ENCODE measurements at regions not wholly inside any gene's neighbourhood (a gene's known extent, or its start where the extent isn't known, plus 50 kb on each side); places are given as distances from the start of the nearest gene placed in this dataset.

GRCh38 chr3:63046152-63046551 is 170.9 kb upstream of the CADPS start:
- DNase-seq (ENCODE audit: low spot score): no peak

GRCh38 chr3:63046580-63046979 is 171.4 kb upstream of the CADPS start:
- no peak for DNase-seq (ENCODE audit: low spot score)

GRCh38 chr3:63047068-63047467 is 171.9 kb upstream of the CADPS start:
- peak; percentile 36 for DNase-seq (ENCODE audit: low spot score)

- DNase-seq (ENCODE audit: low spot score): no peak
These were observed 173.4 kb upstream of the CADPS start for GRCh38 chr3:63048367-63049326.

GRCh38 chr3:63050548-63051177 is 175.4 kb upstream of the CADPS start:
- DNase-seq (ENCODE audit: low spot score): no peak

- peak; percentile 13 for DNase-seq (ENCODE audit: low spot score)
These were observed 176.7 kb upstream of the CADPS start for GRCh38 chr3:63051920-63052319.

GRCh38 chr3:63056932-63057331 is 181.7 kb upstream of the CADPS start:
- DNase-seq (ENCODE audit: low spot score): peak; percentile 66

- DNase-seq (ENCODE audit: low spot score): no peak
These were observed 185.2 kb upstream of the CADPS start for GRCh38 chr3:63060412-63060811.

GRCh38 chr3:63061449-63061848 is 186.2 kb upstream of the CADPS start:
- no peak for DNase-seq (ENCODE audit: low spot score)

- no peak for DNase-seq (ENCODE audit: low spot score)
These were observed 189.1 kb upstream of the CADPS start for GRCh38 chr3:63064209-63064755.

GRCh38 chr3:63067999-63068645 is 192.9 kb upstream of the CADPS start:
- no peak for DNase-seq (ENCODE audit: low spot score)

GRCh38 chr3:63069806-63070475 is 194.7 kb upstream of the CADPS start:
- DNase-seq (ENCODE audit: low spot score): no peak

- DNase-seq (ENCODE audit: low spot score): no peak
These were observed 195.2 kb upstream of the CADPS start for GRCh38 chr3:63070476-63070810.

- no peak for DNase-seq (ENCODE audit: low spot score)
These were observed 201.1 kb upstream of the CADPS start for GRCh38 chr3:63076357-63076756.

GRCh38 chr3:63086190-63086589 is 191.9 kb upstream of the SYNPR start:
- DNase-seq (ENCODE audit: low spot score): peak; percentile 94

GRCh38 chr3:63089007-63089750 is 188.9 kb upstream of the SYNPR start:
- DNase-seq (ENCODE audit: low spot score): no peak

- DNase-seq (ENCODE audit: low spot score): no peak
These were observed 188.4 kb upstream of the SYNPR start for GRCh38 chr3:63089751-63090132.

GRCh38 chr3:63090656-63091055 is 187.5 kb upstream of the SYNPR start:
- DNase-seq (ENCODE audit: low spot score): no peak

- DNase-seq (ENCODE audit: low spot score): peak; percentile 11
These were observed 185.6 kb upstream of the SYNPR start for GRCh38 chr3:63092515-63092914.

GRCh38 chr3:63094642-63095408 is 183.3 kb upstream of the SYNPR start:
- no peak for DNase-seq (ENCODE audit: low spot score)

Data from SK-N-DZ (cell line).